GM10248 (cell line): ENCODE measurements at regions not wholly inside any gene's neighbourhood (a gene's known extent, or its start where the extent isn't known, plus 50 kb on each side); places are given as distances from the start of the nearest gene placed in this dataset.

Source experiments
- CTCF ChIA-PET: fragments of 300-600 bp; sonication (Branson Sonifier 250); formaldehyde crosslinking; extraction: SDS; loops from one replicate; lab custom pipeline; 2021; ENCODE audit warnings: antibody characterized with exemption; lab: Yijun Ruan, JAX
- POLR2A ChIA-PET: fragments of 350-650 bp; sonication (Branson Sonifier 250); formaldehyde crosslinking; extraction: SDS; loops from one replicate; lab custom pipeline; 2020; ENCODE audit warnings: antibody characterized with exemption; lab: Yijun Ruan, JAX
- DNase-seq: peaks from one replicate; pipeline ENCODE4 v3.0.0; 2012; ENCODE audit errors: extremely low spot score
- TF ChIP-seq, protein P1 (sequence below): IDR thresholded peaks from 2 replicates; pipeline ENCODE4 v1.5.1; 2012; ENCODE audit warnings: mild to moderate bottlenecking, low read depth; ENCODE audit errors: extremely low read depth, missing control alignments, control extremely low read depth

DNA sequence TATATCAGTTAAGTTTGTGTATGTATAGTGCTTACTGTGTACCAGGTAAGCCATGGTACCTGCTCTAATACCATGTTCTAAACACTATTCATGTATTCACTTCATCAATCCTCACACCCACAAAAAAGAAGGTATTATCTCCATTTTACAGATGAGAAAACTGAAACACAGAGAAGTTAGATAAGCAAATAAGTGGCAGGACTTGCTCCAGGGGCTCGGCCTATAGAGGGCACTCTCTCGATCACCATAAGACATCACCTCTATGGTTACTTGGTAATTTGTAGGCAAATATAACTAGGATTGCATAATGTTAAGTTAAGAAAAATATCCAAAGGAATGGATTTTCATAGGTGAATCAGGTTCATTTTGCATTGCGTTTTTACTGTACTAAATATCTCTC, 118.1 kb upstream of the FN1 start:
- ChIA-PET CTCF (interaction anchor here (1.2 to 2.0 kb wide), 3 partner anchors 11 to 26 kb away, joined by 3 to 5 read pairs (median 3); no protein-coding TSS in a partner anchor), POLR2A (no interaction called here)
- TF ChIP-seq, protein P1, sequence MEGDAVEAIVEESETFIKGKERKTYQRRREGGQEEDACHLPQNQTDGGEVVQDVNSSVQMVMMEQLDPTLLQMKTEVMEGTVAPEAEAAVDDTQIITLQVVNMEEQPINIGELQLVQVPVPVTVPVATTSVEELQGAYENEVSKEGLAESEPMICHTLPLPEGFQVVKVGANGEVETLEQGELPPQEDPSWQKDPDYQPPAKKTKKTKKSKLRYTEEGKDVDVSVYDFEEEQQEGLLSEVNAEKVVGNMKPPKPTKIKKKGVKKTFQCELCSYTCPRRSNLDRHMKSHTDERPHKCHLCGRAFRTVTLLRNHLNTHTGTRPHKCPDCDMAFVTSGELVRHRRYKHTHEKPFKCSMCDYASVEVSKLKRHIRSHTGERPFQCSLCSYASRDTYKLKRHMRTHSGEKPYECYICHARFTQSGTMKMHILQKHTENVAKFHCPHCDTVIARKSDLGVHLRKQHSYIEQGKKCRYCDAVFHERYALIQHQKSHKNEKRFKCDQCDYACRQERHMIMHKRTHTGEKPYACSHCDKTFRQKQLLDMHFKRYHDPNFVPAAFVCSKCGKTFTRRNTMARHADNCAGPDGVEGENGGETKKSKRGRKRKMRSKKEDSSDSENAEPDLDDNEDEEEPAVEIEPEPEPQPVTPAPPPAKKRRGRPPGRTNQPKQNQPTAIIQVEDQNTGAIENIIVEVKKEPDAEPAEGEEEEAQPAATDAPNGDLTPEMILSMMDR, result peak; percentile 16
- DNase-seq, result no peak

DNA sequence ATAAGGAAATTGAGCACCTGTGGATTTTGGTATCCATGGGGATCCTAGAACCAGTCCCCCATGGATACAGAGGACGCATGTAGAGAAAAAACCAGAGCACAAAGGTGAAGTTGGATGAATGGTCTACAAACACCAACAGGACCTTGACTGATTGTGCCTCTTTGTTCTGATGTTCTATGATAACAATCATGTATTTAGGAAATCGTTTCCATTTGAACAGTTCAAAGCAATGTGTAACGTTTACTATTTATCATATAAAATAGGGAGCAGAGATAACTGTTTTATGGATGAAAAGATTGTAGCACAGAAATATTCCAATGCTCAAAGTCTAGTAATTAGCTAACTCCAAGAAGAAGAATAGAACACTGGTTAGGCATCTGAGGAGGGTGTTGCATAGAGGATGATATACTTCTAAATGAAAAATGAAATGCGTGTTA, 116.3 kb upstream of the FN1 start:
- TF ChIP-seq, protein P1, result no peak
- CTCF ChIA-PET, result no interaction called here
- DNase-seq, result no peak
- POLR2A ChIA-PET, result no interaction called here

DNA sequence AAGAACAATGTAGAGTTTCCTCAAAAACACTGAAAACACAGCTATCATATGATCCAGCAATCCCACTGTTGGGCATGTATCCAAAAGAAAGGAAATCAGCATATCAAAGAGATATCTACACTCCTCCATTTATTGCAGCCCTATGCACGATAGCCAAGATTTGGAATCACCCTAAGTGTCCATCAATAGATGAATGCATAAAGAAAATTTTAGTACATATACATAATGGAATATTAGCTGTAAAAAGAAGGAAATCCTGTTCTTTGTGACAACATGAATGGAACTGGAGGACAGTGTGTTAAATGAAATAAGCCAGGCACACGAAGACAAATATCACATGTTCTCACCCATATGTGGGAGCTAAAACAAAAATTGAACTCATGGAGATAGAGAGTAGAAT, 114.5 kb upstream of the FN1 start:
- DNase-seq, result no peak
- ChIA-PET POLR2A (no interaction called here), CTCF (no interaction called here)
- TF ChIP-seq, protein P1, result no peak

DNA sequence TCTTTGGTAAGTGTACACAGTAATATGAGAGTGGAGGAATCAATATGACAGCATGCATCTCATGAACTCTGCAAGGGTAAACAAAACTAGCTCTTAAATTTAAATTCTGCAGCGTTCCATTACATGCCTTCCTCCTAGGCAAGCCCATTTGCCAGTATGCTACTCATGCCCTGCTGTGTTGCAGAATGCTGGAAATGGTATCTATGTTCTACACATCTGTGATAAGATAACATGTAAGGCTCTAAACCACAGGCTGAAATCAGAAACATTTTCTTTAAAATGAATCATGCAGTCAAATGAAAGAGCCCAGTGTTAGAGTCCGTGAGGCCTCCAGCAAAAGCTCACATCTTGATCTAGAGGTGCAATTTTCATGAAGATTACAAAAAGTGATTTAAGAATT, 112.8 kb upstream of the FN1 start:
- TF ChIP-seq, protein P1, result no peak
- POLR2A ChIA-PET, result no interaction called here
- DNase-seq, result no peak
- CTCF ChIA-PET, result interaction anchor here (1.1 kb wide), 1 partner anchor 25 kb away, joined by 3 read pairs; no protein-coding TSS in a partner anchor

DNA sequence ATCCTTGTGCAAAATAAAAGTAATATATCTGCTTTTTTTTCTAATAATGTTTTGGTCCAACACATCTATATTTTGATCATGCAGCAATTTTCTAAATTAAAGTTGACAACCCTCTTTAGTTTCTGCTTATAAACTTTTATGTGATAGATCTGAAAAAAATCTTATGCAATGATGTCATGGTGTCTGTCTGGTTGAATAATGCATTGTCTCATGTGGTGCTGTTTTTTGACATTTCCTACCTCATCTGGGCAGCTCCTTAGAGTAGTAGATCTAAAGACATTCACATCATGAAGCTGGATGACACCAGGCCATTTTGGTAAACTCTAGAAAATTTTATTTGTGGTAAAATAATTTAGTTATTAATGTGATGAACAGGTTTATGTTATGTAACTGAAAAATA, 106.8 kb upstream of the FN1 start:
- ChIA-PET POLR2A (no interaction called here), CTCF (interaction anchor here (1.3 kb wide), 1 partner anchor 17 kb away, joined by 3 read pairs; no protein-coding TSS in a partner anchor)
- no peak for DNase-seq
- TF ChIP-seq, protein P1, result no peak

DNA sequence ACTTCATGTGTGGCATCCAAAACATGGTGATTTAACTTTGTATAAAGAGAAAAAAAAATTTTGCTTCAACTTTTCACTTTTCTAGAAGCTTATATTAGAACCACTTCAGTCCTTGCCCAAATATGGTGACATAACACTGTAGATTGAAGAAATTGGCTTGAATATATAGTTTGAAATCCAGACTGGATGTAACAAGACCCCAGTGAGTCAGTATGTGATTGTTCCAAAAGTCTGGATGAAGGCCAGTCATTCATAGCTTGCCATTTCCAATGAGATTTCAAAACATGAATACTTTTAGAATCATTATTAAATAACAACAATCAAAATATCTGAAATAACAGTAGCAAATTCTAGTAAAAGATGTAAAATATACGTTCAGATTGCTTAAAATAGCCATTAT, 104.8 kb upstream of the FN1 start:
- ChIA-PET POLR2A (no interaction called here), CTCF (no interaction called here)
- TF ChIP-seq, protein P1, result no peak
- no peak for DNase-seq
